ENCODE measurements at regions not wholly inside any gene's neighbourhood (a gene's known extent, or its start where the extent isn't known, plus 50 kb on each side); places are given as distances from the start of the nearest gene placed in this dataset.

- no peaks in the 10 kb centered on the region for H3K36me3 ChIP-seq (ENCODE audit: control insufficient read depth, insufficient read depth, low read length)
- intact Hi-C loops (cut with micrococcal nuclease; ENCODE audit: unreplicated experiment), result no loop called here
- no peak overlapping the region for H3K27ac ChIP-seq (ENCODE audit: low read length)
- no peaks in the 10 kb centered on the region for H3K9me3 ChIP-seq (ENCODE audit: control insufficient read depth, insufficient read depth, low read depth, low read length)
- POLR2A ChIA-PET, result no interaction called here
- no peaks in the 10 kb centered on the region for H3K27me3 ChIP-seq (ENCODE audit: control insufficient read depth, insufficient read depth, low read length)
- CTCF ChIA-PET, result no interaction called here
- no peak for ATAC-seq
- H3K4me1 ChIP-seq (ENCODE audit: control insufficient read depth, insufficient read depth, low read length), result no peaks in the 10 kb centered on the region; the same call in 1 of the 2 replicates
- TF ChIP-seq SIN3A (IDR thresholded peaks at IDR 0.05; ENCODE audit: borderline replicate concordance, insufficient read depth, low read depth, low read length) (no peak), CTCF (IDR thresholded peaks at IDR 0.05) (no peak), POLR2AphosphoS5 (IDR thresholded peaks at IDR 0.05; ENCODE audit: low read depth, low read length) (no peak), TCF7L2 (IDR thresholded peaks at IDR 0.05; ENCODE audit: low read depth, low read length) (no peak)
- TF ChIP-seq, protein P1, sequence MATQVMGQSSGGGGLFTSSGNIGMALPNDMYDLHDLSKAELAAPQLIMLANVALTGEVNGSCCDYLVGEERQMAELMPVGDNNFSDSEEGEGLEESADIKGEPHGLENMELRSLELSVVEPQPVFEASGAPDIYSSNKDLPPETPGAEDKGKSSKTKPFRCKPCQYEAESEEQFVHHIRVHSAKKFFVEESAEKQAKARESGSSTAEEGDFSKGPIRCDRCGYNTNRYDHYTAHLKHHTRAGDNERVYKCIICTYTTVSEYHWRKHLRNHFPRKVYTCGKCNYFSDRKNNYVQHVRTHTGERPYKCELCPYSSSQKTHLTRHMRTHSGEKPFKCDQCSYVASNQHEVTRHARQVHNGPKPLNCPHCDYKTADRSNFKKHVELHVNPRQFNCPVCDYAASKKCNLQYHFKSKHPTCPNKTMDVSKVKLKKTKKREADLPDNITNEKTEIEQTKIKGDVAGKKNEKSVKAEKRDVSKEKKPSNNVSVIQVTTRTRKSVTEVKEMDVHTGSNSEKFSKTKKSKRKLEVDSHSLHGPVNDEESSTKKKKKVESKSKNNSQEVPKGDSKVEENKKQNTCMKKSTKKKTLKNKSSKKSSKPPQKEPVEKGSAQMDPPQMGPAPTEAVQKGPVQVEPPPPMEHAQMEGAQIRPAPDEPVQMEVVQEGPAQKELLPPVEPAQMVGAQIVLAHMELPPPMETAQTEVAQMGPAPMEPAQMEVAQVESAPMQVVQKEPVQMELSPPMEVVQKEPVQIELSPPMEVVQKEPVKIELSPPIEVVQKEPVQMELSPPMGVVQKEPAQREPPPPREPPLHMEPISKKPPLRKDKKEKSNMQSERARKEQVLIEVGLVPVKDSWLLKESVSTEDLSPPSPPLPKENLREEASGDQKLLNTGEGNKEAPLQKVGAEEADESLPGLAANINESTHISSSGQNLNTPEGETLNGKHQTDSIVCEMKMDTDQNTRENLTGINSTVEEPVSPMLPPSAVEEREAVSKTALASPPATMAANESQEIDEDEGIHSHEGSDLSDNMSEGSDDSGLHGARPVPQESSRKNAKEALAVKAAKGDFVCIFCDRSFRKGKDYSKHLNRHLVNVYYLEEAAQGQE (IDR thresholded peaks at IDR 0.05; ENCODE audit: insufficient read depth in 1 of 2, low read depth in 2 of 2, low read length in 1 of 2), result no peak
- in situ Hi-C loops (cut with HindIII; ENCODE audit: low pct_unique_long_range_greater_than_20kb, low sequenced_read_pairs), result no loop called here
- H3K4me3 ChIP-seq (ENCODE audit: low read depth in 2 of 2, low read length in 2 of 2), result no peak overlapping the region
- DNase-seq (ENCODE audit: low read depth, low spot score), result no peak
- no TSS peak for BruUV-seq (replicated peaks)
Observed at GRCh38 chr5:91998774-91999173, 615.7 kb upstream of the ARRDC3 start.

DNA sequence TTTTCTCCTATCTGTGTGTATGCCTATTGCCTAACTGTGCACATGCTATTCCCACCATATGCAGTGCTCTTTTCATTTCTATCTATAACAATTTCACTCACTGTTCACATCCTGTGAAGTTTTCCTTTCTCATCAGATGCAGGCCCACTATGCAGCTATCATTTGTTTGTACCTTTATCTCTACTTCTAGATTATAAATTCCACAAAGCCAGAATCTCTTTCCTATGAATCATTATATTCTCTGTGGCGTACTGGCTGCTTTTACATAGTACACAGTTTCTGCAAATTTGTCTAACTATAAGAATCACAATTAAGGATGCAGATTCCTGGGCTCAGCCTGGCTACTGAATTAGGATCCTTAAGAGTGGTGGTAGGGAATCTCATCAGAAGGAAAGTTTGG, 600.8 kb upstream of the ARRDC3 start:
- no peaks in the 10 kb centered on the region for H3K9me3 ChIP-seq (ENCODE audit: control insufficient read depth, insufficient read depth, low read depth, low read length)
- DNase-seq (ENCODE audit: low read depth, low spot score), result no peak
- no peaks in the 10 kb centered on the region for H3K27me3 ChIP-seq (ENCODE audit: control insufficient read depth, insufficient read depth, low read length)
- CTCF ChIA-PET, result no interaction called here
- POLR2A ChIA-PET, result no interaction called here
- intact Hi-C loops (cut with micrococcal nuclease; ENCODE audit: unreplicated experiment) (no loop called here), in situ Hi-C loops (cut with HindIII; ENCODE audit: low pct_unique_long_range_greater_than_20kb, low sequenced_read_pairs) (no loop called here)
- H3K36me3 ChIP-seq (ENCODE audit: control insufficient read depth, insufficient read depth, low read length), result no peaks in the 10 kb centered on the region
- H3K4me3 ChIP-seq (ENCODE audit: low read depth in 2 of 2, low read length in 2 of 2), result no peak overlapping the region
- H3K4me1 ChIP-seq (ENCODE audit: control insufficient read depth, insufficient read depth, low read length), result no peaks in the 10 kb centered on the region
- no peak overlapping the region for H3K27ac ChIP-seq (ENCODE audit: low read length)
- TF ChIP-seq TCF7L2 (IDR thresholded peaks at IDR 0.05; ENCODE audit: low read depth, low read length), result no peak
- no peak for TF ChIP-seq POLR2AphosphoS5 (IDR thresholded peaks at IDR 0.05; ENCODE audit: low read depth, low read length)
- no peak for TF ChIP-seq SIN3A (IDR thresholded peaks at IDR 0.05; ENCODE audit: borderline replicate concordance, insufficient read depth, low read depth, low read length)
- TF ChIP-seq, protein P1 (IDR thresholded peaks at IDR 0.05; ENCODE audit: insufficient read depth in 1 of 2, low read depth in 2 of 2, low read length in 1 of 2), result no peak
- no peak for TF ChIP-seq CTCF (IDR thresholded peaks at IDR 0.05)
- BruUV-seq (replicated peaks), result no TSS peak
- no peak for ATAC-seq
